ENCODE measurements at regions not wholly inside any gene's neighbourhood (a gene's known extent, or its start where the extent isn't known, plus 50 kb on each side); places are given as distances from the start of the nearest gene placed in this dataset.
A peak's percentile ranks its signal among the peaks of the same experiment; 100 is the strongest.

GRCh38 chr5:163635631-163636030, 130.2 kb downstream of the MAT2B start:
- H3K4me3 ChIP-seq (ENCODE audit: low read length), result no peak overlapping the region
- no peak for DNase-seq (ENCODE audit: low read depth)
- no peak for TF ChIP-seq CTCF (conservative IDR thresholded peaks at IDR 0.05; ENCODE audit: low read depth, low read length)

GRCh38 chr5:163642904-163643303, 137.5 kb downstream of the MAT2B start:
- no peak for TF ChIP-seq CTCF (conservative IDR thresholded peaks at IDR 0.05; ENCODE audit: low read depth, low read length)
- DNase-seq (ENCODE audit: low read depth), result no peak
- H3K4me3 ChIP-seq (ENCODE audit: low read length), result no peak overlapping the region

- no peak for DNase-seq (ENCODE audit: low read depth)
- TF ChIP-seq CTCF (conservative IDR thresholded peaks at IDR 0.05; ENCODE audit: low read depth, low read length), result no peak
- H3K4me3 ChIP-seq (ENCODE audit: low read length), result no peak overlapping the region
Measured at GRCh38 chr5:163645421-163646416, 140.3 kb downstream of the MAT2B start.

- H3K4me3 ChIP-seq (ENCODE audit: low read length), result no peak overlapping the region
- peak; percentile 3 for DNase-seq (ENCODE audit: low read depth)
- TF ChIP-seq CTCF (conservative IDR thresholded peaks at IDR 0.05; ENCODE audit: low read depth, low read length), result no peak
Measured at GRCh38 chr5:163649514-163649913, 144.1 kb downstream of the MAT2B start.

GRCh38 chr5:163653526-163653925, 148.1 kb downstream of the MAT2B start:
- no peak for DNase-seq (ENCODE audit: low read depth)
- no peak for TF ChIP-seq CTCF (conservative IDR thresholded peaks at IDR 0.05; ENCODE audit: low read depth, low read length)
- H3K4me3 ChIP-seq (ENCODE audit: low read length), result no peak overlapping the region

GRCh38 chr5:163658702-163659567, 153.5 kb downstream of the MAT2B start:
- no peak for TF ChIP-seq CTCF (conservative IDR thresholded peaks at IDR 0.05; ENCODE audit: low read depth, low read length)
- H3K4me3 ChIP-seq (ENCODE audit: low read length), result no peak overlapping the region
- no peak for DNase-seq (ENCODE audit: low read depth)
